DND-41 (cell line): ENCODE measurements at regions not wholly inside any gene's neighbourhood (a gene's known extent, or its start where the extent isn't known, plus 50 kb on each side); places are given as distances from the start of the nearest gene placed in this dataset.

Source experiments
- ATAC-seq: fragments of 200-7000 bp; cut with Tn5 transposase; 3 replicates; pipeline ENCODE4 v1.9.1; 2021; ENCODE audit warnings: low read depth; ENCODE audit not compliant: insufficient read depth
- DNase-seq: peaks from one replicate; pipeline ENCODE4 v3.0.0-alpha.2; 2020
- H2AFZ ChIP-seq: 2 replicates; pipeline ENCODE4 v1.6.0; 2012; ENCODE audit warnings: low read depth, low read length
- H3K27ac ChIP-seq: 2 replicates; pipeline ENCODE4 v1.5.1; 2012; ENCODE audit warnings: low read length, inconsistent platforms
- H3K27me3 ChIP-seq: fragments of 200-600 bp; sonication (generic); 2 replicates; pipeline ENCODE4 v1.6.0; 2012; ENCODE audit warnings: low read length, mild to moderate bottlenecking, inconsistent platforms; ENCODE audit not compliant: insufficient read depth, poor library complexity
- H3K36me3 ChIP-seq: 2 replicates; pipeline ENCODE4 v1.5.1; 2012; ENCODE audit warnings: low read length, inconsistent platforms; ENCODE audit not compliant: insufficient read depth
- H3K4me1 ChIP-seq: 2 replicates; pipeline ENCODE4 v1.5.1; 2012; ENCODE audit warnings: mild to moderate bottlenecking, low read length; ENCODE audit not compliant: insufficient read depth
- H3K4me2 ChIP-seq: 2 replicates; pipeline ENCODE4 v1.6.0; 2012; ENCODE audit warnings: mild to moderate bottlenecking, moderate library complexity, low read length, inconsistent platforms; ENCODE audit not compliant: insufficient read depth
- H3K4me3 ChIP-seq, 2 experiments: fragments of 200-600 bp in 1 of 2; shearing (Covaris generic) in 1 of 2; 2 replicates each; pipeline ENCODE4 v1.5.1; 2012 to 2016; ENCODE audit warnings: inconsistent platforms in 2 of 2, low read length in 2 of 2, mild to moderate bottlenecking in 2 of 2, low read depth in 1 of 2, moderate library complexity in 1 of 2
- H3K79me2 ChIP-seq: 2 replicates; pipeline ENCODE4 v1.6.0; 2012; ENCODE audit warnings: low read length, inconsistent platforms; ENCODE audit not compliant: insufficient read depth
- H3K9ac ChIP-seq: 2 replicates; pipeline ENCODE4 v1.6.0; 2012; ENCODE audit warnings: low read depth, mild to moderate bottlenecking, inconsistent platforms, low read length, moderate library complexity
- H3K9me3 ChIP-seq: 2 replicates; pipeline ENCODE4 v1.5.1; 2012; ENCODE audit warnings: low read length, moderate library complexity, mild to moderate bottlenecking, inconsistent platforms; ENCODE audit not compliant: insufficient read depth, severe bottlenecking
- H4K20me1 ChIP-seq: 2 replicates; pipeline ENCODE4 v1.6.0; 2012; ENCODE audit warnings: low read length; ENCODE audit not compliant: insufficient read depth
- CTCF ChIP-seq: IDR thresholded peaks from 2 replicates; pipeline ENCODE4 v1.5.1; 2012; ENCODE audit warnings: borderline replicate concordance, low read length, moderate library complexity, mild to moderate bottlenecking; ENCODE audit not compliant: poor library complexity, severe bottlenecking; ENCODE audit errors: extremely low read depth
- EZH2 ChIP-seq: IDR thresholded peaks from 3 replicates; pipeline ENCODE4 v1.6.1; 2012; ENCODE audit warnings: borderline replicate concordance, low read depth, mild to moderate bottlenecking, moderate library complexity, low read length, inconsistent platforms; ENCODE audit not compliant: severe bottlenecking

- Histone ChIP-seq H3K4me3 (no peak overlapping the region), H3K79me2 (no peaks in the 10 kb centered on the region), H3K36me3 (no peaks in the 10 kb centered on the region), H4K20me1 (no peaks in the 10 kb centered on the region), H2AFZ (no peak overlapping the region), H3K4me2 (no peak overlapping the region), H3K9ac (no peak overlapping the region), H3K27me3 (no peaks in the 10 kb centered on the region), H3K4me1 (no peaks in the 10 kb centered on the region), H3K9me3 (no peaks in the 10 kb centered on the region), H3K27ac (no peak overlapping the region)
- no peak for DNase-seq
- ATAC-seq, result no peak
- TF ChIP-seq EZH2, result no peak
- no peak for TF ChIP-seq CTCF
These were observed 348.3 kb downstream of the BCKDHB start for GRCh38 chr6:80454661-80455365.

GRCh38 chr6:80454197-80454596 is 347.7 kb downstream of the BCKDHB start:
- DNase-seq (no peak), ATAC-seq (no peak)
- no peak overlapping the region for H3K9ac ChIP-seq
- no peaks in the 10 kb centered on the region for H4K20me1 ChIP-seq
- no peaks in the 10 kb centered on the region for H3K79me2 ChIP-seq
- H2AFZ ChIP-seq, result no peak overlapping the region
- H3K27ac ChIP-seq, result no peak overlapping the region
- H3K4me2 ChIP-seq, result no peak overlapping the region
- H3K27me3 ChIP-seq, result no peaks in the 10 kb centered on the region
- no peak overlapping the region for H3K4me3 ChIP-seq
- no peaks in the 10 kb centered on the region for H3K9me3 ChIP-seq
- no peaks in the 10 kb centered on the region for H3K36me3 ChIP-seq
- no peaks in the 10 kb centered on the region for H3K4me1 ChIP-seq
- TF ChIP-seq EZH2 (no peak), CTCF (no peak)

GRCh38 chr6:80449726-80450125 is 343.3 kb downstream of the BCKDHB start:
- TF ChIP-seq CTCF (no peak), EZH2 (no peak)
- H3K4me2 ChIP-seq, result no peak overlapping the region
- H3K27me3 ChIP-seq, result no peaks in the 10 kb centered on the region
- H3K36me3 ChIP-seq, result no peaks in the 10 kb centered on the region
- no peak for ATAC-seq
- no peaks in the 10 kb centered on the region for H3K79me2 ChIP-seq
- H3K9me3 ChIP-seq, result no peaks in the 10 kb centered on the region
- H3K4me3 ChIP-seq, result no peak overlapping the region
- no peak overlapping the region for H3K27ac ChIP-seq
- no peaks in the 10 kb centered on the region for H3K4me1 ChIP-seq
- no peak for DNase-seq
- no peak overlapping the region for H3K9ac ChIP-seq
- H2AFZ ChIP-seq, result no peak overlapping the region
- H4K20me1 ChIP-seq, result no peaks in the 10 kb centered on the region
